ENCODE measurements at regions not wholly inside any gene's neighbourhood (a gene's known extent, or its start where the extent isn't known, plus 50 kb on each side); places are given as distances from the start of the nearest gene placed in this dataset.

DNA sequence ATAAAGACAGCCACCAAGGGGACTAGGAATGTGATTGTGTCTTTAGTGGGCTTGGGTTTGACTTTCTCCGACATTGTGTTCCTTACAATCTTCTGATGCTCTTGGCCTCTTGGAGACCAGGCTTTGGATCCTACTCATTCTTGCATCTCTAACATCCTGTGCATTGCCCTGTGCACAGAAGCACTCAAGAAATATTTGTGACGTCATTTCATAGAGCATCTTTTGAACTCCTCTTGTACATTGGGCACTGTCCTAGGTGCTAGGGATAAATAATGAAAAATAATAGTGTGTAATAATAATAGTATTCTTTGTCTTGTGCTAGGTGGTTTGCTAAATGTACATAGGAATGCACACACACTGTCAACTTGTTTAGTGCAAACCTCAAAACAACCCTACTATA, 108.8 kb upstream of the LHX5 start:
- DNase-seq: no peak

DNA sequence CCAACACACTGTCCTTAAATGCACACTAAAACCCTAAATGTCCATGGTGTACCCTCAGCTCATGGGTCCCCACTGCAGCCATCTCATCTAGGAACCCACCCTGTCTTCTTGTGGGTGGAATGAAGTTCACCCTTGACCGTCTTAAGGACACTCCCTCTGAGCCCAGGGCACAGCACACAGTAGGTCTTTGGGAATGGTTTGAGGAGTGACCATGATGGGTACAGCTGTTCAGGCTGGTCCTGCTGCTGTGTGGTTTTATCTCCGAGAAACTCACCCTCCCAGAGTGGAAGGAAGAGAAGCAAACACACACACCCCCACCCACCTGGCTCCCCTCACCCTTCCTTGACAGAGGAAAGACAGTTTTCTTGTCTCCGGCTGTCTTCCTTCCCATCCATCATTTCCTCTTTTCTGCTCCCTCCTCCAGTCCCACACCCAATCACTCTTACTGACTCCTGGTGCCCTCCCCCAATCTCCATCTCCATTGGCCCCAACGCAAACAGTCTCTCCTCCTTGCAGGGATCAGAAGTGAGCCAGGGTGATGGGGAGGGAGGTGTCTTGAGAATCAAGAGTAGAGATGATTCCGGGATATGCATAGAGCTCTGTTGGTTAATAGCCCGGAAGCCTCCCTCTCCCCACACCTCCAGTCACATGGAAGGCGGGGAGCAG, 105.9 kb upstream of the LHX5 start:
- Mint-ChIP-seq H3K4me1 (no peaks in the 10 kb centered on the region), H3K36me3 (no peaks in the 10 kb centered on the region), H3K4me3 (no peak overlapping the region), H3K27ac (peak overlapping the region in 1 of 7 donors; percentile 23), H3K27me3 (ENCODE audit: low read depth in 3 of 3) (peaks cover 4 to 23% (median 7%) of the 10 kb centered on the region in 3 donors), H3K9me3 (peaks cover 5 to 21% (median 8%) of the 10 kb centered on the region in 7 donors)
- intact Hi-C loops (cut with micrococcal nuclease): no loop called here
- Histone ChIP-seq H3K79me2 (ENCODE audit: insufficient read depth, low read length) (no peaks in the 10 kb centered on the region), H3K9me3 (replicated peaks in 1 of 2; ENCODE audit: control insufficient read depth in 1 of 2, insufficient read depth in 1 of 2, low read length in 2 of 2) (peaks cover 5 to 8% of the 10 kb centered on the region in 2 donors), H3K9ac (ENCODE audit: insufficient read depth, low read length, poor library complexity, severe bottlenecking) (no peak overlapping the region), H3K27me3 (ENCODE audit: control insufficient read depth in 2 of 2, insufficient read depth in 2 of 2, low read length in 2 of 2) (no peaks in the 10 kb centered on the region), H2AFZ (ENCODE audit: insufficient read depth, low read depth, low read length, poor library complexity, severe bottlenecking) (no peak overlapping the region), H4K20me1 (ENCODE audit: insufficient read depth, low read length) (no peaks in the 10 kb centered on the region), H3K27ac (ENCODE audit: low read depth in 1 of 2, low read length in 2 of 2) (no peak overlapping the region), H3K4me2 (replicated peaks; ENCODE audit: extremely low read depth, low read length, poor library complexity, severe bottlenecking) (no peak overlapping the region), H3K4me3 (replicated peaks in 1 of 3; ENCODE audit: low read depth in 2 of 3, low read length in 3 of 3) (no peak overlapping the region), H3K4me1 (ENCODE audit: control insufficient read depth in 1 of 2, insufficient read depth in 2 of 2, low read length in 2 of 2) (no peaks in the 10 kb centered on the region), H3K36me3 (replicated peaks in 1 of 2; ENCODE audit: control insufficient read depth in 1 of 2, insufficient read depth in 2 of 2, low read length in 2 of 2) (no peaks in the 10 kb centered on the region)
- TF ChIP-seq, protein P1, sequence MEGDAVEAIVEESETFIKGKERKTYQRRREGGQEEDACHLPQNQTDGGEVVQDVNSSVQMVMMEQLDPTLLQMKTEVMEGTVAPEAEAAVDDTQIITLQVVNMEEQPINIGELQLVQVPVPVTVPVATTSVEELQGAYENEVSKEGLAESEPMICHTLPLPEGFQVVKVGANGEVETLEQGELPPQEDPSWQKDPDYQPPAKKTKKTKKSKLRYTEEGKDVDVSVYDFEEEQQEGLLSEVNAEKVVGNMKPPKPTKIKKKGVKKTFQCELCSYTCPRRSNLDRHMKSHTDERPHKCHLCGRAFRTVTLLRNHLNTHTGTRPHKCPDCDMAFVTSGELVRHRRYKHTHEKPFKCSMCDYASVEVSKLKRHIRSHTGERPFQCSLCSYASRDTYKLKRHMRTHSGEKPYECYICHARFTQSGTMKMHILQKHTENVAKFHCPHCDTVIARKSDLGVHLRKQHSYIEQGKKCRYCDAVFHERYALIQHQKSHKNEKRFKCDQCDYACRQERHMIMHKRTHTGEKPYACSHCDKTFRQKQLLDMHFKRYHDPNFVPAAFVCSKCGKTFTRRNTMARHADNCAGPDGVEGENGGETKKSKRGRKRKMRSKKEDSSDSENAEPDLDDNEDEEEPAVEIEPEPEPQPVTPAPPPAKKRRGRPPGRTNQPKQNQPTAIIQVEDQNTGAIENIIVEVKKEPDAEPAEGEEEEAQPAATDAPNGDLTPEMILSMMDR (IDR thresholded peaks at IDR 0.05): no peak
- DNase-seq: no peak
- 14% methylated on average over 1 of the region's 7 CpGs for WGBS (ENCODE audit: insufficient coverage)

More for the DNA sequence above, 108.8 kb upstream of the LHX5 start:
- no peaks in the 10 kb centered on the region for H3K4me1 Mint-ChIP-seq
- Histone ChIP-seq H3K4me2 (replicated peaks; ENCODE audit: extremely low read depth, low read length, poor library complexity, severe bottlenecking) (no peak overlapping the region), H3K4me1 (ENCODE audit: control insufficient read depth in 1 of 2, insufficient read depth in 2 of 2, low read length in 2 of 2) (no peaks in the 10 kb centered on the region), H3K9me3 (replicated peaks in 1 of 2; ENCODE audit: control insufficient read depth in 1 of 2, insufficient read depth in 1 of 2, low read length in 2 of 2) (peaks cover 5 to 8% of the 10 kb centered on the region in 2 donors), H3K27ac (ENCODE audit: low read depth in 1 of 2, low read length in 2 of 2) (no peak overlapping the region), H4K20me1 (ENCODE audit: insufficient read depth, low read length) (no peaks in the 10 kb centered on the region), H3K27me3 (ENCODE audit: control insufficient read depth in 2 of 2, insufficient read depth in 2 of 2, low read length in 2 of 2) (no peaks in the 10 kb centered on the region), H2AFZ (ENCODE audit: insufficient read depth, low read depth, low read length, poor library complexity, severe bottlenecking) (no peak overlapping the region), H3K4me3 (replicated peaks in 1 of 3; ENCODE audit: low read depth in 2 of 3, low read length in 3 of 3) (no peak overlapping the region), H3K9ac (ENCODE audit: insufficient read depth, low read length, poor library complexity, severe bottlenecking) (no peak overlapping the region), H3K36me3 (replicated peaks in 1 of 2; ENCODE audit: control insufficient read depth in 1 of 2, insufficient read depth in 2 of 2, low read length in 2 of 2) (no peaks in the 10 kb centered on the region), H3K79me2 (ENCODE audit: insufficient read depth, low read length) (no peaks in the 10 kb centered on the region)
- H3K36me3 Mint-ChIP-seq: no peaks in the 10 kb centered on the region
- TF ChIP-seq, protein P1 (IDR thresholded peaks at IDR 0.05): no peak
- intact Hi-C loops (cut with micrococcal nuclease): no loop called here
- H3K27me3 Mint-ChIP-seq (ENCODE audit: low read depth in 3 of 3): peaks cover 3 to 16% (median 5%) of the 10 kb centered on the region in 3 donors
- H3K27ac Mint-ChIP-seq: no peak overlapping the region
- H3K9me3 Mint-ChIP-seq: peaks cover 5 to 22% (median 8%) of the 10 kb centered on the region in 7 donors
- no peak overlapping the region for H3K4me3 Mint-ChIP-seq
- WGBS (ENCODE audit: insufficient coverage): no CpG with 5 or more reads among the region's 2 CpGs

Data from CD14-positive monocyte (primary cell).